HG03060 (cell line): ENCODE measurements at regions not wholly inside any gene's neighbourhood (a gene's known extent, or its start where the extent isn't known, plus 50 kb on each side); places are given as distances from the start of the nearest gene placed in this dataset.

Source experiments
- ATAC-seq: cut with Tn5 transposase; IDR thresholded peaks from one replicate; pipeline ENCODE4 v1.9.1; 2021; ENCODE audit warnings: low read depth, moderate number of reproducible peaks; ENCODE audit not compliant: unreplicated experiment

DNA sequence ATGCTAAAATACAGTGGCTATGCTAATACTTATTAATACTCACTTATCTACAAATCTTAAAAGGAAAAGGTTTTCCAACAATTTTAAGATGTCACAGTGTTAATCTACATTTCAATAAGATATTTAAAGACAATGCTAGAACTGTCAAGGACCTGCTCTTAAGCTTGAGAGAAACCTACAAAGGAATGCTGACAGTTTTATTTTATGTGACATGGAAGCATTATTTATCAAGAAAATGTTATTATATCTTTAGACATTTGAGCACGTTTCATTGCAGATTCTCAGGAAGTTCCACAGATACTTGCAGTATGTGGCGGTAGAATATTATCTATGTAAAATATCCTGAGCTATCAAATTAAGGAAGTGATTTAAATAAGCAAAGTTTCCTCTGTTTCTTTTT lies 1255.7 kb upstream of the ZEB2 start:
- ATAC-seq: no peak

DNA sequence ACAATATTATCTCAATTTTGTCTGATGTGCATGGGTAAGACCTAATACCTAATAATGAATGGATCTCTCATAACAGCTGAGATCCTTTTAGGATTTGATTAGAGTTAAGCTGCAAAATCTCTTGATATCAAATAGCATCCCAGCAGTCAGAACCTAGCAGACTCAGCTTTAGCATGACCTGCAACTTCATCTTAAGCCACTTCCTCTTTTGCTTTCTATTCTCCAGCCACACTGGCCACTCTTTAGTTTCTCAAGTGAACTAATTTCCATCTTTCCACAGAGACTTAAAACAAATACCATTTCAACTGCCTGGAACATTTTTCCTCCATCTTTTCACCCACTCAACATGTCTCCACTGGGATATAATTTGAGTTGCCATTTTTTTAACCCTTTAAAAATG lies 1251.6 kb upstream of the ZEB2 start:
- ATAC-seq: peak; percentile 97

DNA sequence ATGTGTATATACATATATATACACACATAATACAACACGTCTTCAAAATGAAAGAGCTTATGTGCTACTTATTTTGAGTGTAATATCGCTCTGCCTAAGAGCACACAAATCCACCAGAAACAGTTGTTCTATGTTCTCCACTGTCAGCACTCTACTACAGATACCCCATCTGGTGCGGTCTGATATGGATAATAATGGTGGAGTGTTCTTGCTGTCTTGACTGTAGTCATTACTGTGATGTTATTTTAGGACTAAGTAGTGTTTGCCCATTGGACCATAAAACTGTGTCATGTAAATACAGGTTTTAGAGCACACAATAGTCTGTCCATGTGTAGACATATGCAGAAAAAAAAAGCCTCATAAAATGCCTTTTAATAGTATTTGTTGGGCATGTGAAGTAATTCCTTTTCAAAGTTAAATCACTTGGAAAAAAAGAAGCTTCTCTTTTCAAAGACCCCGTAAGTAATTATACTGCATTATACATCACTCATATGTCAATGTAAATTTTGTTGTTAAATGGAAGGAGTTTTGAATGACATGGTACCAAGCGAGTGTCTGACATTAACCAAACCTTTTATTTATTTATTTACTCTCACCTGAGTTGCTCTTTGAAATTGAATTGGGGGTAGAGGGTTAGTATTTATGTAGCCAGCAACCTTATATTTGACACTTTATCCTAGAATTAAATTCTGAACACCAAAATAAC lies 1249.2 kb upstream of the ZEB2 start:
- no peak for ATAC-seq

DNA sequence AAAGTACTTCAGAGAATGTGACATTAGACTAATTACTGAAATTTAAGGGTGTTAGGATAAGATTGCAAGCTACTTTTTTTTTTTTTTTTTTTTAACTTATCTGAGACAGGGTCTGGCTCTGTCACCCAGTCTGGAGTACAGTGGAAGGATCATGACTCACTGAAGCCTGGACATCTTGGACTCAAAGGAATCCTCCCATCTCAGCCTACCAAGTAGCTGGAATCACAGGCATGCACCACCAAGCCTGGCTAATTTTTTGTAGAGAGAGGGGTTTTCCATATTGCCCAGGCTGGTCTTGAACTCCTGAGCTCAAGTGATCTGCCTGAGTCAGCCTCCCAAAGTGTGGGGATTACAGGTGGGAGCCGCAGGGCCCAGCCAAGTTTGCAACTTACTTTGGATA lies 1246.0 kb upstream of the ZEB2 start:
- no peak for ATAC-seq

DNA sequence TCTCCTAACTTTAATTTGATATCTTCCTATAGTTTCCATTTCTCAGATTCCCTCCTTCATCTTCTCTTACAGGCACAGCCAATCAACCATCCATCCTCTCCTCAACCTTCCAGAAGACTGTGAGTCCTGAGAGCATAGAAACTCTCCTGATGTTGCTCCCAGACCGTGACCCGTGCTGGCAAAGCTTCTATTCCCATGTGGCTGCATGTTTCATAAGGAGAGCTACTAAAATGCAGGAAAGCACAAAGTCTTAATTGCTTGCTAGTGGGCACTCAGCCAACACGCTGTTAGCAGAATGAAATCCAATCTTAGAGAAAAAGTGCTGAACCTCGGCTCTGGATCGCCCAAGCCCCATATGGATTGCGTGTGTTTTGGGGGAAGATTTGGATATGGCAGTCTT lies 1244.7 kb upstream of the ZEB2 start:
- no peak for ATAC-seq

DNA sequence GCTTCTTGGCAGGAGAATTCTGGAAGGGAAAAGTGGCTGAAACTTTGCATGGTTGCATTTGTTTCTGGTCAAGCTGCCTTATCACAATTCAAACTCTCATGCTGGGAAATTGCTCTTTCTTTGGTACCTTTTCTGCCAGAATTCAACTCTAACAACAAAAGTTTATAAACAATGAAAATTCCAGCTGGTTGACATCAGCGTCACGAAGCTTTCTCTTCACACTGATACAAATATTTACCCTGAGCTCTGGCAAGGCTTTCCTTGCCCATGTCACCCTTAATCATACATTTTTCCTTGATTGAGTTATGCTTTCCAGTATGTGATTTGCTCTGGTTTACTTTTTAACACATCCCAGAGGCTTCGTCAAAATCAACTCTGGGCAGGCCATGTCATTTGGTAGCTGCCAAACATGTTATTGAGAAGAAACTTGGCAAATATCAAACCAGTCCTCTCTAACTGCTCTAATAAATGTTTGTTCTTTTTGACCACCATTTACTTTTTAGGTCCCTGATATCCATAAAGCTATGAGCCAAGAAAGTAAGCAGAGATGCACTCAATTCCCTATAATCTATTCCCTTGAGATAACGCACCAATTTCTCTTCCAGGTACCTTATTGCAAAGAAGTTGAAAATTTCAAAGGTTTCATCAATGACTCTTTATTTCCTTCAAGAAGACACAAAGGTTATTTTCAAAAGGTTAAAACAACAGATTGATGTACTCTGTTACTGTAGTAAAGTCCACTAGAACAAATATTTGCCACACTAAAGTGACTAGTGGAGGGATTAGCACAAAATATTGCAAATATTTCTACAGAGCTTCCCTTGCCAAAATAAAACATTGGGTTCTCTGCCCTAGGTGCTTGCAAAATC lies 1241.1 kb upstream of the ZEB2 start:
- no peak for ATAC-seq

DNA sequence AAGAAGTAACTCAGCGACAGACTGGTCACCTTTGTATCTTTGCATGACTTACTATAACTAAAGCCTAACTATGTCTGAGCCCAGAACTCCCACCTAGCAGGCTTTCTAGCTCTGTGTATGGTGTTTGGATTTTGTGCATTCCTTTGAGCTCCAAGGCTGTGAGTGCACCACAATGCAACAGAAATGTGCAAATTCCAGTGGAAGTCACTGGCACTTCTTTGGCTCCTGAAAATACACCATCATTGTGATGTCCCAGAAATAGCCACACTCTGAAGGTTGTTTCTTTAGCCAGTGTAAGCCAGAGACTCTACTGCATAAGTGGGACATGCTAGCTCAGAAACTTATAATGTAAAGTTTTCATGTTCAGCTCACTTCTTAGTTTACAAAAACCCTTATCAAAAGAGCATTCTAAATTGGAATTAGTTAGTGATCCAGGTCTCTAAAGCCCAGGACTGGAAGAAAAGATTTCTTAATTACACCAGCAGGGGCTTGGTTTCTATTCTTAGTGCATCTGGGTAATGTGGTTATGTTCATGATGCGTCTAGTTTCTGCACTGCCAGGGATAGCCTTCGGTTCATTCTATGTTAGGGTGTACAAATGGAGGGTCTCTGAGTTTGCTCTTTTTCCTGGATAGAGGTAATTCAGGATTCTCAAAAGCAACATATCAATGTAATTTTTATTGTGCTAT lies 1239.5 kb upstream of the ZEB2 start:
- no peak for ATAC-seq

DNA sequence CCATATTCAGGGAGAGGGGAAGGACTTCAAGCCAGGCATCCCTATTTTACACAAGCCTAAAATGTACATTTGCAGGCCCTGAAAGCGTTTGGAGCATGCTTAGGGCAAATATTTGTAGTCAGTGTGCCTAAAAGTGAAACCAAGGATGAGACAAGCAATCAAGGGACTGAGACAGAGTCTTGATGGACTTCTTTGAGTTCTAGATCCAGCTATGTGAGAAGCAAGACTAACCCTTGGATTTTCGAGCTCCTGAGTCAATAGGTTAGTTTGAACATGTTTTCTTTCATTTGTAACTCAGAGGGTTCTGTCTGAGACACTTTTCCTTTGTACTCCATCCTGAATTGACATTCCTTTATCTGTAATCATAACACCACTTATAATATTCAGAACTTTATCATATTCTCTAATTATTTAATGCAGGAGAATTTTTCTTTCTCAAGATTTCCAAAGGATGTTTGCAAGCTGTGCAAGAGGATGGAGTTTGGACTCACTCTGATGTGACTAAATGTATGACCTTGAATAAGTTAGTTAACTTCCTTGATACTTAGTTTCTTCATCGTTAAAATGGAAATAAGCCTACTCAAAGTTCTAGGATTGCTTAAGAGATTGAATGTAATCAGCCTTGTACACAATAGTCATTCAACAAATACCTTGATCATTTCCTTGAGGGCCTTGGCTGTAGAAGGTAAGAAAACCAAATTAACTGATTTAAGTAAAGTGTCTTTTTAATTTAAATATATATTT lies 1237.8 kb upstream of the ZEB2 start:
- ATAC-seq: no peak

DNA sequence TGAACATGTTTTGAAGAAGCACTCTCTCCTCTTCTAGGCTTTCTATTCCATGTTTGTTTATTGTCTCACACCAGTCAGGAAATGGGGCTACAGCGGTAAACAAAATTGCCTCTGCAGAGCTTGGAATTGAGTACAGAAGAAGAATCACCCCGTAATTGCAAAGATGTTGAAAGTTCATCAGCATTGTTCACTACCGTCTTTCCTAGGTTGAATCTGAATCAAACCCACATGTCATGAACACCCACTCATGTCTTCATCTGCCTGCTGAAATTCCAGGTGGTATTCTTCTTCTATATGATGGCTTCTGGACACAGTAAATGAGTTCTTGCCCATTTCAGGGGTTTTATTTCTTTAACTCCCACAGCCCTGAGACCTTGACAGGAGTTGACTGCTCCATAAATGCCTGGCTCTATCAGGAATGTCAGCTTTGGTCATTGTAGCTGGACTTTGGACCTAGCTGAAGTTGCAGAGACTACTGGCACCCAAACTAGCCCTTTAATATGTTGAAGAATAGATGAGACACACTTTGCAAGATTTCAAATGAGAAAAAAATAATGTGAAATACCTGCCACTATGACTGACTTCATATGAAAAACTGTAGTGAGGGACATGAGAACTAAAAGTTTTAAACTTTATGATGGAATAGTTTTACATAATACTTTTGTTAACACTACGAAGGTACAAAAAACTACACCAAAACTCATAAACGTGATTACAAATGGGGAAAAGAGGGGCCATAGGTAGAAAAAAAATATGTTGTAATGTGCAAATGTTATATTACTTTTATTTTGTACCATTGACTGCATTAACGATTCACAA lies 1235.3 kb upstream of the ZEB2 start:
- no peak for ATAC-seq

DNA sequence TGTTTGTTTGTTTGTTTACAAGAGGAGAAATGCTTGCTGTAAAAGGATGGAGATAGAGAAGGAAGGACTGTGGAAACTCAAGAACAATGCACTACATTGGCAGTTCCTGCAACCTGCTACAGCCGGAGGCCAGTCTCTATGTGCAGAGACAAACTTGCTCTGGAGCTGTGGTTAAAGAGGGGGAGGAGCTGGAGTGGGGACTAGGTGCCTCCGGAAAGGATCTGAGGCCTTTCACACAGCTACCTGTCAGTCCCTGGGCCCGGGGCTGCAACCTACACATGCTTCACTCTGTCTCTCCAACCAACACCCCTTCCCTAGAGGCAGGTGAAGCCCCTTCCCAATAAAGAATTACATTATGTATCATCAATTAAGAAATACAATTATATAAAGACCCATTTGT lies 1234.0 kb upstream of the ZEB2 start:
- ATAC-seq: no peak

DNA sequence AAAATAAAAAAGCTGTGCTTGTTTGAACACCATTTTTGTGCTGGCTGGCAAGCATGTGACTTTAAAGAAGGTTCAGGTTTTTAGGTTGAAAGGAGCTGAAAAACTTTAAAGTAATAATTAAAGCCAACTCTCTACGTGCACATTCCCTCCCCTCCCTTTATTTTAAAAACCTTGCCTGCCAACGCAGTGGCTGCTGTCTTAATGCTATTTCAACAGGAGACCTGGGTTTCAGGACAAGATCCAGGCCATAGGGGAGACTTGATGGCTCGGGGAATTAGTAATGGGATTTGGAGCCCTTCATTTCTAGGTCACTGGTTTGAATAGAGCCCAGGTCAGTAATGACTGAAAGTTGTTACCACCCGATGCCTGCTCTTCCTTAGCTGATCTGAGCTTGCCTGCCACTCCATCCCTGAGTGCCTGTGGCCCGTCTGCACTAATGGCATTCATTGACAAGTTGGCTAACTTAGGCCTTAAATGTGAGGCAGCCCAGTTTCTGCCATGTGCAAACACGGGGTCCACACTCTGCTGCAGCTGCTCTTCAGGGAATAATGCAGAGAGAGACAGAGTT lies 1233.2 kb upstream of the ZEB2 start:
- no peak for ATAC-seq

DNA sequence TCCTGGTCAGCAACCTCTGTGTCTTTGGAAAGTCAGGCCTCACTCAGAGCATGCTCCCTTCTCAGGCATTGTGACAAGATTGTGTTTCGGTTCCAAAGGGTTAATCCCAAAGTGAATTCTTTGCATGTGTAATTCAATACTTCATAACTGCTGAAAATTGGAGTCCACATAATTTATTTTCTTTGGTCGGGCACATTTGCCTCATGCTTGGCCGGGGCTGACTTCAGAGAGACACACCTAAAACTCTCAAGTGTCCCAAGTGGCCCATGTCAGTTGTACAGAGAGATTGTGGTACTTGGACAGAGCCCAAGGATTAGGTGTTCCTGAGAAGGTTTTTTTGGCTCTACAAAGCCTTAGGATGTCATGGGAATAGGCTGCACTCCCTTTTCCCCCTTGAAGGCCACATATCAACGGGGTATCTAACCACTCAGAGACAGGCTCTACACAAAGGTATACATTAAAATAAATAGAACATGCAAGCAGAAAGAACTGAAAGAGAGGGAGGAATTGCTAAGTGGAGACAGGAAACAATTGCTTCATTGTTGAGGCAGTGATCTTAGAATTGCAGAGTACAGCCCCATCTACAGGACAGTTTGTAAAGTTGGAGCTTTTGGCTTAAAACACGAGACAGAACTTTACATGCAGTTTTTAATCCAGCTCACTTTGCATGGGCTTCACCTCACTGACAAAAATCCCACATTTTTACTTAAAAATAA lies 1232.3 kb upstream of the ZEB2 start:
- ATAC-seq: peak; percentile 1

DNA sequence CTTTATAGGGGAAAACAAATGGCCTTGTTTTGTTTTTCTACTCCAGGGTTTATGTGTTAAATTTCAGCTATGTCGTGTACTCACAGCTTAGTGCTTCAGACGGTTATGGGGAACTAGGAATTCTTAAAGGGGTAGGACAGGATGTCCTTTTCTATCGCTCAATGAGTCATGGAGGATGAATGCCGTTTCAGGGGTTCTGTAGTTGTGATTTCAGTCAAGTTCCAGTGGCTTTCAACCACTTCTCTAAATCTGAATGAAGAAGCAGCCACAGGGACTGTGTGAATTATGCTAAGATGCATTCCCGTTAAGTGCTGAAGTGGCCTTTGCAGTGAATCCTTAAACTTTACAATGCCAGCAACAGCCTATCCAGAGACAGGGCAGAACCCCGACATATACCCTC lies 1231.7 kb upstream of the ZEB2 start:
- peak; percentile 84 for ATAC-seq

DNA sequence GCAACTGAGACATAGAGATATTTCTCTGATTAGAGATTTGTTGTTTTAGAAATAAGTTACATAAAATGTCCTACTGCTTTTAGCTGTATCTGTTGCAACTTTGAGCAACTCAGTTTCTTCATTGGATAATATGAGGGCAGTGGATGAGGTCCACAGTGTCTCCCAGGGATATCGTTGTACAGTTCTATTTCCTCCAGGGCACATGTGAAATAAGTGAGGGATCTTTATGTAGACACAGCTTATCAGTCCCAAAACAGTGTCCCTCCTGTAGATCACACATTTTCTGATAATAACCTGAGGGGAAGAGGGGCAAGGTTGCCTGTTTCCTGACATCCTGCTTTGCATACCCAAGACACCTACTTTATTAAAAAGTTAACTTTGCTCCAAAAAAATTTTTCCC lies 1231.2 kb upstream of the ZEB2 start:
- no peak for ATAC-seq

DNA sequence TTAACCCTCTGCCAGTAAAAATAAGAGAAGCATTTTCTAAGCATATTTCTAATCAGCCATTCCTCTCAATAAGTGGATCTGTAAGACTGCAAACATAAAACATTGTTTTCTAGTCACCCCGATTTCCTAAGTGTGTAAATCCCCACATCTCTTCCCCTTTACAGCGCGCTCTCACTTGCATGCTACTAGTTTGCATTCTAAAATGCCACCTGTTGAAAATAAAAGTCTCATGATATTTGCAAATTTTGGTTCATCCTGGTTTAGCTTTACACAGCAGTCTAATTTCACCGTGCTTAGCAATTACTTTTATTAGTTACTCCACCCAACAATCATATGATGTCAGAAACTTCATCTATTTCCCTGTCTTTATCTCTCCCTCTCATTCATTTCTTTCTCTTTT lies 1230.7 kb upstream of the ZEB2 start:
- no peak for ATAC-seq

DNA sequence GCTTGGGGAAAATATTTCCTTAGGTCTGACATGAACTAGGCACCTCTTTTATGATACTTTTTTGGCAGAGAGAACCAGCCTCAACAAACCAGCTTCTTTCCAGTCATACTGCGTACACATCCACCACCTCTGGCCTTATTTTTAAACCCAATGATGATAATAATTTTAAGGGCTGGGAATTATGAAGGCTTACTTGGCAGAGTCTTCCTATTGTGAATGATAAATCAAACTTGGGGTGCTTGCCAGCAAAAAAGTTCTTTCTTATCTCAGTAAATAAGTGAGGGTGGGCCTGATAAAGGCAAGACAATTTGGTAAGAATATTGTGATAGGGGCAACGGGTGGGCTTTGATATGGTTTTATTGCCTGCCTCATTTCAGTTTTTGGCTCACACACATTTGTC lies 1230.2 kb upstream of the ZEB2 start:
- no peak for ATAC-seq

DNA sequence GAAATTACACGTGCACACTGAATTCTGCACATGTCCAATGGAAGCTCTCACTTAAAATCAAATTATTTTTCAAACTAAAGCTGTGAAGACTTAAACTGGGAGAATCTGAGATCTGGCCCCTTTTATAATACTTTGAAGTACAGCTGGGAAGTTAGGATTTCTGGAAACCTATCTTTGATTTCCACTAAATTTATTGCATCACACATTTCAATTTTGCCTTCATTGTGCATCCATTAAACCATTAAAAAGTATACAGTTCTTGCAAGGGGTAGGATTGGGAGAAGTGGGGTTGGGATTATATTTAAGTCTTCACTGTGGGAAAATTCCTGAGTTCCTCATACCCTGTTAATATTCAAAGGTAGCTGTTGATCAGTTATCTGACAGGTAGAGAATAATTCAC lies 1229.6 kb upstream of the ZEB2 start:
- ATAC-seq: no peak

DNA sequence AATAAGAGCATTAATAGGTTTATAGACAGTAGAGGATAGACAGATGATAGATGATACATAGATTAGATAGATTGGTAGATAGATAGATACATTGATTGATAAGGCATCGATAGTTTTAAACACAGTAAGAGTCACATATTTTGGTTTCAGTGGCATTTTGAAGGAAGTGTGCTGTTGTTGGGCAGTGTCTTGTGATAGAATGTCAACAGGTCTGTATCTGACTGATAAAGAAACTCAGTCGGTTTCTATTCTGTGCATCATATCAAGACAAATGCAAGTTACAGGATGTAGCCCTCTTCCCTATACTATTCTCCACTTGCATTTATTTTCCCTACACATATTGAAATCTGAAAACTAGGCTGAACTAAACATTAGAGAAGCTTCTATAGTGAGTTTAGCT lies 1229.0 kb upstream of the ZEB2 start:
- peak; percentile 41 for ATAC-seq

DNA sequence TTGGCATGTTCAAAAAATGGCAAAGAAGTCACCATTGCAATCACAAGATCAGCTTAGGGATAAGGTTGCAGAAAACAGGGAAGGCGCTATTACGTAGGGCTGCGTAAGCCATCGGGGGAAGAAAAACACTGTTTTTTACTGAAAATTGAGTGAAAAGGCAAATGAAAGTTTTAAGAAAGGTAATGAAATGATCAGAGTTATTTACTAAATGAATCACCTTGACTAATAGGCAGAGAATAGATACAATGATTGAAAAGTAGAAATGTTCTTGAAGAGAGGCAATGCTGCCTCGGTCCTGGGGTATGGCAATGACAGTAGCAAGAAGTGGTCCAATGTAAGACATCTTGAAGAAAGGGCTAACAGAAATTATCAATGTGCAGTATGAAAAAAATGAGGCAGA lies 1227.8 kb upstream of the ZEB2 start:
- no peak for ATAC-seq
